GM21360 (cell line): ENCODE measurements at regions not wholly inside any gene's neighbourhood (a gene's known extent, or its start where the extent isn't known, plus 50 kb on each side); places are given as distances from the start of the nearest gene placed in this dataset.
"Not testable (repeated sequence)": the region's sequence is repeated elsewhere in the genome, so short reads cannot be mapped to it uniquely, and the experiment has no call there.

Experiments used
- ATAC-seq: cut with Tn5 transposase; IDR thresholded peaks from one replicate; pipeline ENCODE4 v1.9.1; 2021; ENCODE audit warnings: mild to moderate bottlenecking, moderate library complexity; ENCODE audit not compliant: unreplicated experiment

DNA sequence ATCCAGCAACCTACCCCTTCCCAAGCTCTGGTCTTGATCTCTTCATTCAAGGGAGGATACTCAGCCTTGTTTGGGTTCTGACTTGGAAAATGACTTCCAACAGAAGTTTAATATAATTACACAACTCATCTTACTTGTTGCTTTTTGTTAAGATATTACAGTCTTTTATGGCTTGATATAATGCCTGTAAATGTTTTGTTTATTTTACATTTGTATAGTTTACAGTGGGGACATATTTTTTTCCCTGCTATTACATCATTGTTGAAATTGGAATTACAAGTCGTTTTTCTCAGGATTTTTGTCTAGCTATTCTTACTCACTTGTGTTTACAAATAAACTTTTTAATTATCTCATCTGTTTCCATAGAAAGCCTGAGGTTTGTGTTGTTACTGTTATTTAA lies 436.0 kb downstream of the CNTNAP4 start:
- ATAC-seq, result no peak

DNA sequence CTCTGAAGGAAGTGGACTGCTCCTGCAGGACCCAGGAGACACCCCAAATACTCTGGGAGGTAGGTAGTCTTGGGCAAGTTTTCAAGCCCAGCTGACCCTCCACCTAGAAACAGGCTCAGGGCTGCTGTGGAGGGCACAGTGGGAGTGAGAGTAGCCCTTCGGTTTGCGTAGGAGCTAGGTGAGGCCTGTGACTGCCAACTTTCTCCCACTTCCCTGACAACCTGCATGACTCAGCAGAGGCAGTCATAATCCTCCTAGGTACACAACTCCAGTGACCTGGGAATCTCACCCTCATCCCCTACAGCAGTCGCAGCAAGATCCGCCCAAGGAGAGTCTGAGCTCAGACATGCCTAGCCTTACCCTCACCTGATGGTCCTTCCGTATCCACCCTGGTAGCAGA lies 439.1 kb downstream of the CNTNAP4 start:
- ATAC-seq, result not testable (repeated sequence)

DNA sequence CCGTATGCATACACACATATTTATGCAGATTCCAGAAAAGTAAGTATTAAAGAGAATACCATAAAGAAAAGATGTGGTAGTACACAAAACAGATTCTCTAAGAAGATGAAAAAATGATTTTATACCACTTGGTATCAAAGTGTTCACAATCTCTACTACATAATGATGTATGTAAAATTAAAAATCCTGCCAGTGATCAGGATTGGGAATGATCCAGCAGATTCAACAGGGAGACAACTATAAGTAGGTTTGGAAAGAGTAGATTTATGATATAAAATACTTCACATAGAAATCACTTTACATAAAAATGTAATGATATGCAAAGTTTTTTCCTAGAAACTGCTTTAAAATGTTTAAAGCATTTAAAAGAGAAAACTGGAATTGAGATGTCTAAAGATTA lies 447.0 kb downstream of the CNTNAP4 start:
- no peak for ATAC-seq

DNA sequence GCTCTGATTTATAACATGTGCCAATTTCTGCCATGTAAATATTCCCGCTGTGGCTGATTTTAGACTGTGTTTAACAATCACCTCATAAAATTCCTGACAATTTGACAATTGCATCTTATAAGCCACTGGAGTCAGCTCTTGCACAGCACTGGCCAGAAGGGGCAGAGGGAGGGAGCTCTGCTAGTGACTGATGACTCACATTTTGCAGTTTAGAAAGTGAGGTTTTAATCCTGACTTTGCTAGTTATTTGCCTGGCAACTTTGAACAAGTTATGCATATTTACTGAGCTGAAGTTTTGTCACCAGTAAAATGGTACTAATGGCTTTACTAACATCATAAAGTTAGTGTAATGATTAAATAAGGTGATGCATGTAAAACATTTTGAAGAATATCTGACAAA lies 452.3 kb downstream of the CNTNAP4 start:
- no peak for ATAC-seq

DNA sequence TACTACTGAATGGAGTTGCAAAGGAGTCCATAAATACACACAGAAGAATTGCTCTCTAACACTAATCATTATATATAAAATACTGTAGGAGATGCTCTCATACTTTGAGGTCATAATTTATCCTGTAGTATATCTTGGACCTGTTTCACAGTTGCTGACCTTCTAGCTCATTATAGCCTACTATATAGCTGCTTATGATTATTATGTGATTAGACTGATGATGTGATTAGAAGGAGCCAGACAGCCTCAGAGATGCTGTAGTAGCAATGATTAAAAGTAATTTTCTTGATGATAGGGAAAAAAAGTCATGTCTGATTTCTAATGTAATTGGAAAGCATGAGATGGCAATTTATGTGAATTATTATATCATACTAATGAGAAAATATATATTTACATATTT lies 455.7 kb downstream of the CNTNAP4 start:
- no peak for ATAC-seq

DNA sequence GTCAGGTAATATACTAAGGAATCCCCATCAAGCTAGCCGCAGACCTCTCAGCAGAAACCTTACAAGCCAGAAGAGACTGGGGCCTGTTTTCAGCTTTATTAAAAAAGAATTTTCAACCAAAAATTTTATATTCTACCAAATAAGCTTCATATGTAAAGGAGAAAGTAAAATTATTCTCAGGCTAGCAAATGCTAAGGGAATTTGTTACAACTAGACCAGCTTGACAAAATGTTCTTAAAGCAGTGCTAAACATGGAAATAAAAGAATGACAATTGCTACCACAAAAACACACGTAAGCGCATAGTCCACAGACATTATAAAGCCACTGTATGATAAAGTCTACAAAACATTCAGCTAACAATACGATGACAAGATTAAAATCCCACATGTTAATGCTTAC lies 449.4 kb upstream of the MON1B start:
- no peak for ATAC-seq

DNA sequence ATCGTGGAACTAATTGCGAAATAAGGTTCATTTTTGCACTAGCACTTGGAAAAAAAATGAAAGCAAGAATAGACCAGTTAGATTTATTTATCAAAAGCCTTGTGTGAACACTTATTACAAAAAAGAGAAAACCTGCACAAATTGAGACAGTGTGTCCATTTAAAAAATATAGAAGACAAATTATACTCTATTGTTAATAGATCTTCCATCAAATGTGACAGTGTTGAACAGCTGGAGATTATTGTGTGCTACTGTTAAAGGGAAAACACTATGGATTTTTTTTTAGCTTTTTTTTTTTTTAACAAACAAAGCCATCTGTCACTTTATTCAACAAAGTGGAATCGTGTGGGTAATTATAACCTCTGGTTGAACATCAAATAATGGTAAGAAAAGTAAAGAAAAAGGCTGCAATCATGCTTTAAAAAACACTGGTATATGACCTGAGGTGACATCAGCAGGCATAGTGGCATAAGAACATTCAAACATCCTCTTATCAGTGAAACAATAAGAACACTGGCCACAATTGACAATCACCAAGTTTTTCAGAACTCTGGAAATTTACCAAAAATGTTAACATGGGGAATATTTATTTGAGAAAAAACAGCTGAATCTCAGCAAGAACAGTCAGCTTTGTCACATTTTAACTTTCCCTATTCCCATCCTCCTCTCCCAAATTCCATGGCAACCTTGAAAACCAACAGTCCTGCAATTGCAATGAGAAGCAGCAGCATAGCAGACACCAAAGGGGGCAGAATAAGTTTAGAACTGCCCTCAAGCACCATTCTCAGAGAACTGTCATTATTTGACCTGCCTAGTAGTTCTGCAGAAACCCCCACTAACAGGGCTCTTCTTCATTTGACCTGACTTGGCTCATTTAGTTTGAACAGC lies 442.3 kb upstream of the MON1B start:
- no peak for ATAC-seq

DNA sequence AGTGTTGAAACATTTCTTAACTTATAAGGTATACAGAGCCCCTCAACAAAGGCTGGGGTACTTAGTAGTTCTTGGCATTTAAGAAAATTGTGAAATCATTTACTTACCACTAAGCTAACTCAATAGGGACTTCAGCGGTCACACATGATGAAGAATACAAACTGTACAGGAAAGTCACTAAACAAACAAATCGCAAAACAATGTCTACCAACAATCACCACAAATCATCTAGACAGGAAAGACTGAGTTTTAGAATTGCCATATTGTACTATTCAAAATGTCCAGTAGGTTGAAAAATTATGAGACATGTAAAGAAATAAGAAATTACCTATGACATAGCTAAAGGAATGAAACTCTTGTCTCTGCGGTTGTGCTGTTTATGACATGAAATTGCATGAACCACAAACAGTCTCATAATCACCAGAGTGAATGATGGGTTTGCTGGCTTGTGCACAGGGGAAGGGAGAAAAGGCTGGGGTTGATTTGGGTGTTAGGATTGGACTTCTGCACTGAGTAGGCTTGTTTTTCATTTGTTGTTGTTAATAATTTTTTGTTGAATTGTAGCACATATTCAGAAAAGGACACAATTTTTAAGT lies 441.1 kb upstream of the MON1B start:
- no peak for ATAC-seq

DNA sequence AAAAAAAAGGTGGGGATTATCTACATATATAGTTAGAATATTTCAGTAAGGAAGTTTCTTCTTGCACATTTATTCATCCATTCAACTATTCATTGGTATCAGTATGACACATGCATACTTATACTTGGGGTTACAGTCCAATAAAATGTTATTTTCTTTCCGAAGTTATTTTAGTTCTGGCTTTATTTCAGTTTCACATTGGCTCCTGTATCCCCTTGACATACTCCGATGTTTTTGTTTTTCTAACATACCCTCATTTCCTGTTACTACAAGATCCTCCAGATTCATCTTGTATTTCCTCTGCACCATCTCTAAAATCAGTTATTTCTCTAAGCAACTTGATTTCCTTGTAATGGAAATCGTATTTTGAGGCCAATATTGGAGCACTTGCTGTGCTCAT lies 435.5 kb upstream of the MON1B start:
- ATAC-seq, result no peak

DNA sequence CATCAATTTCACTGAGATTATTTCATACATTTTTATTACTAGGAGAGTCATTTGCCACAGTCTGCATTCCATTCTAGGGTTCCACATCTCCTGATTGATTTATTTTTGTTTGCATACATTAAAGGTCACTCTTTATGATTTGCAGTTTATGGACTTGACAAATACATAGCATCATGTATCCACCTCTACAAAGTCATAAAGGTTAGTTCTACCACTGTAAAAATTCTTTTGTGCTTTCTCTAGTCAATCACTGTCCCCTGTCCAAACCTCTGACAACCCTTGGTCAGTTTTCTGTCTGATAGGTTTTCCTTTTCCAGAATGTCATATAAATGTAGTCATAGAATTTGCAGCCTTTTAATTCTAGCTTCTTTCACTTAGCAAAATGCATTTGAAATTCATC lies 434.6 kb upstream of the MON1B start:
- ATAC-seq, result no peak

DNA sequence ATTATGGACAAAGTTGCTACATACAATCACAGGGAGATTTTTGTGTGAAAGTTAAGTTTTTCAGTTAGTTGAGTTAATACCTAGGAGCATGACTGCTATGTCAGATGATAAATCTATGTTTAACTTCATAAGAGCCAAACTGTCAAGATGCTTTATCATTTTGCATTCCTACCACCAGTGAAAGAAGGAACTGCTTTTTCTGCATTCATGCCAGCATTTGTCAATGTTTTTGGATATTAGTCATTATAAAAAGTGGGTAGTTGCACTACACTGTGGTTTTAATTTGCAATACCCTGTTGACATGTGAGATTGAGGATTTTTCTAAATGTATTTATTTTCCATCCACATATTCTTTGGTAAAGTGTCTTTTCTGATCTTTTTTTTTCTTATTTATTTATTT lies 434.0 kb upstream of the MON1B start:
- ATAC-seq, result no peak

DNA sequence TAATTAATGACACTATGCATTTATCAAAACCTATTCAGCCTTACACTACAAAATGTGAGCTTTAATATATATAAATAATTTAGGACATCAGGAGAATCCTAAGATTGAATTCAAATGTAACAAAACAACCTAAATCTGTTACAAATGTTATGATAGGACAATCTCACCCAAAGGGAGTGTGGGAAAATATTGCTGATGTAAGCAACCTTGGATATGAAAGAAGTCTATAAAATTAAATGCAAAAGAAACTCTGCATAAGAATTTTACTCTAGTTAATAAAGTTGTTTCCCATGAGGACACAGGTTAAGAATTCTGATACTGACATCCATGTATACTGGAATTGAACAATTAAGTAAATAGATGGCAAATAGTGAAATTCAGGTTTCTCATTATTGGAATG lies 424.5 kb upstream of the MON1B start:
- ATAC-seq, result no peak

DNA sequence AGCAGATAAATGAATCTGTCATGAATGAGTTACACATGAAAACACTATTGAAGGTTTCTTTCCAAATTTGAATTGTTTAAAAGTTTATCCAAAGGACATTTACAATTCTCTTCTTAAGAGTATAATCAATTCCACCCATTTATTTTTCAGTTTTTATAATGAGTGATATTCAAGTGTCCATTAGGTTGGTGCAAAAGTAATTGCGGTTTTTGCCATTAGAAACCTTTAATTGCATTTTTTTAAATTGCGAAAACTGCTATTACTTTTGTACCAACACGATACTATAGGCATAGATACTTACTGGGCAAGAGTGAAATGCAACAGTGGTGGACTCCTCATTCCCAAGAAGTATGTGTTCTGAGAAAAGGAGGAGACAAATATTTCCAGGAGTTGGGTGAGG lies 422.7 kb upstream of the MON1B start:
- ATAC-seq, result no peak

DNA sequence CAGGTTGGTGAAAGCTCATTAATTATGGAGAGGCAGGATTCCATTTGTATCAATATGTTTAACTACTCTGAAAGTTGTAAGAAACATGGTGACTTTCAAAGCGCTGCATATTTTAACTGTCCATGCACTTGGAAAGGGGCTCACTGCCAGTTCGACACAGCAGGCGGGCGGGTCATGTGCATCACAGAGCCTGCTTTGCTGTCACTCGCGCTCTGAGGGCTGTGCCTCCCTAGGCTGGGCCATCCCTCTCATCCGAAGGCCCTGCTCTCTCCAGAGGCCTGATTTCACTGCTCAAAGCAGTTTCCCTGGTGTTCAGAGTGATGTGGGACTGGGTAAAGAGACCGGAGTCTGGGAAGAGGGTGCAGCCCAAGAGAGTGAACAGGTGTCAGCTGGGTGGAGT lies 422.0 kb upstream of the MON1B start:
- no peak for ATAC-seq

DNA sequence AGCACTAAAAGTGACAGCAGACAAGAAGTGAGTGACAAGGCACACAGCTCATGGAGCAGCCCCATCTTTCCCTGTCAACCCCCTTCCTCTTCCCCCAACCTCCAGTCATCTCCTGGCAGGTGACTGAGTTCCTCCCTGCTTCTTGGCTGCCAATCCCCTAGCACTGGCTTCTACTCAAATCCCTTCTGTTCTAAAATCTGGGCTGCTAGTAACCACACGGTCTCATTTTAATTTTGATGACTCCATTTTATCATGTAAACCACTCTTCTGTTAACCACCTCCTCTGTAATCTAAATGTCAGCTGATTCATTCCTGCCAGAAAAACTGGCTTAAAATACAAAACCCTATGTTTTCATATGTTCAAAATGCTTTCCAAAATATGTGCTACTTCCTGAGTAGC lies 419.8 kb upstream of the MON1B start:
- ATAC-seq, result no peak

DNA sequence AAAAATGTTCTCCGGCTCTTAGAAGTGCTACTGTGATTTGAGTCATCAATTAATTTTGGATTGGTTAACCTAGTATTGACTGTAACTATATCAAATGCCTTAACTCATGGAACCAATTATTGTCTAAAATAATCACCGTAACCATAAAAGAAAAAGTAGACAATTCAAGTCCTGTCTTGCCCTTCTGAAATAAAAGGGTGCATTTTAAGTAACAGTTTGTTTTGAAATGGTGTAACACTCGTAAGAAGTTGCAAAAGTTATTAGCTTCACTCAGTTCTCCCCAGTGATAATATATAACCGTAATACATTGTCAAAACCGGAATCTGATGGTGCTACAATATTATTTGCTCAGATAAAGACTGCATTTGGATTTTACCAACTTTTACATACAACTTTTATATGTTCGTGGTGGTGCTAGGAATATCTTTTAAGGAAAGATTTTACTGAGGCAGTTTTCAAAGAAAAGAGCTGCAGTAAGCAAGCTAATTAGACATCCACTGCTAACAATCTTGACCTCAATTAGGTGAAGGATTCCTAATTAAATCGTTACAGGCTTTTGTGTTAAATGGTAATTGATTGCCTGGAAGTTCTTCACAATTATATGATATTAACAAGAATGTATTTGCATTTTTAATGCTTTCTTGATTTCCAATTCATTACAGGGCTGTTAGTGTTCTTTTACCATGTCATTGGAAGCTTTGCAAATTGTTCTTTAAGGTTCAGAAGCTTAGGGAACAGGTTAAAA lies 413.1 kb upstream of the MON1B start:
- no peak for ATAC-seq

DNA sequence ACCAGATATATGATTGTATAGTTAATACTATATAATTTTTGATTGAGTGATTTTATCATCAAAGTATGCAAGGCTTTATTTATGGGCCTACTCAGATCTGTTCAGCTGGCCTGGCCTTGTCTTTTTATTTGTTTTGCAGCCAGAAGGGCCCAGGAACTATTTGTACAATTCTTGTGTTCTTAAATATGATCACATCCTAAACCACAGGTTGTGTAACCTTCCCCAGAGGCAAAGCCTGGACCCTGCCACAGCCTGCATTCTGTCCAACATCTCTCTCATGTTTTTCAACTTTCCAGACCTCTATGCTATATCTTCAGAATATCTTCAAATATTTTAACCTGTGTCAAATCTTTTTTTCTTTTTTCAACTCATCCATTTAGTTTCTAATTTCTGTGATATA lies 410.4 kb upstream of the MON1B start:
- no peak for ATAC-seq

DNA sequence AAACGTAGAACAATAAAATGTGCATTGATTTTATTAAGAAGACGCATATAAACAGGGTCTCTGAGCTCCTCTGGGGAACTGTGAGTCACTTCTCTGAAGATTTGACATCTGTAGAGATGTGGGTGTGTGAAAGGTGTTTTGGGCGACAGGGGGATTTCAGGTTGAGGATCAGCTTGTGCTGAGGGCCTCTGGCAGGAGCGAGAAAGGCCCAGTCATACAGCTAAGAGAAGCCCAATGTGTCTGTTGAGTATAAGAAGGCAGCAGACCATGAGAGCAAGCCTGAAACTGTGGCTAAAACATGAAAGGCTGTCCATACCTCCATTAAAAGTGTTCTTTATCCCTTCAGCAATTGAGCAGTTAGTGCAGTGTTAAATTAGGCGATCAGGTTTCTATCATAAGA lies 406.5 kb upstream of the MON1B start:
- ATAC-seq, result no peak

DNA sequence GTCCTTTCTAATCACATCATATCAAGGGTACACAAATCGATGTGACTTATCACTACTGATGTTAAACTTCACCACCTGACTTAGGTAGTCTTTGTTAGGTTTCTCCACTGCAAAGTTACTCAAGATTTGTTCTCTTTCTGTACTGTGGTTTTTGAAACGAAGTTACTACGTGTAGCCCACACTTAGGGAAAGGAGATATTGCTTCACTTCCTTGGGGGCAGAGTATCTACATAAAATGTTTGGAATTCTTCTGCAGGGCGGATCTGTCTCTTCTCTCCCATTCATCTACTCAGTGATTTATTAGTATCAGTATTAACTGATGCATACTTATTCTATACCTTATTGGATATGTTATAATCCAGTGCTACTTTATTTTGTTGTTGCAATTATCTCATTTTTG lies 403.6 kb upstream of the MON1B start:
- ATAC-seq, result no peak

DNA sequence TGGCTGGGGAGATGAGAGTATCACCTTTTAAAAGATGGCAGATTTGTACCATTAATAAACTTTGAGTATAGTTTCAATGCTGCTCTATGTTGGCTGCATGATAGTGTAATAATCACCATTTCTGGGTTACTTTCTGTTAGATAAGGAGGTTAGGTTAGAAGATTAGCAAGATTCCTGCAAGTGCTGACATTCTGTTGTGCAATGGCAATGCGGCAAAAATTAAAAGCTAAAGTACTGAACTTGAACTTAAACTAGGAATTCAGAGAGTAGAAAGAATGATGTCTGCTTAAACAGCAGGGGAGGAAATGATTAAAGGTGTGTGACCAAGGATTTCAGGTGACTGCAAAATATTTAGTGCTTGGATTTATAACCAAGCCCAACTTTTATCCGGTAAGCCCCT lies 399.8 kb upstream of the MON1B start:
- ATAC-seq, result no peak

DNA sequence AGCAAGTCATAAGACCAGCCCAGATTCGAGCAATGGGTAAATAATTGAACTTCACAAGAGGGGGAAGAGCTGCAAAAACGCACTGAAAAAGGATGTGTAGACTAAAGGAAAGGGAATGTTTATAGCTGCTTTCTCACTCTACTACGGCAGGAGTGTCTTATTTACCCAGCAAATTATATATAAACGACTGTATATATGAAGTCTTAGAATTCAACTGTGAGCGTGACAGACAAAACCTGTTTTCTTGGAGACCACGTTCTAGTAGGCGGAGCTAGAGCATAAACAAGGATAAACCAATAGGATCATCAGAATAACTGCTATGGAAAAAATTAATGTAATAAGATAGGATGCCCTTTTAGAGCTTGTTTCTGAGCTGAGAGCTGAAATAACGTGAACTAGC lies 394.6 kb upstream of the MON1B start:
- no peak for ATAC-seq

DNA sequence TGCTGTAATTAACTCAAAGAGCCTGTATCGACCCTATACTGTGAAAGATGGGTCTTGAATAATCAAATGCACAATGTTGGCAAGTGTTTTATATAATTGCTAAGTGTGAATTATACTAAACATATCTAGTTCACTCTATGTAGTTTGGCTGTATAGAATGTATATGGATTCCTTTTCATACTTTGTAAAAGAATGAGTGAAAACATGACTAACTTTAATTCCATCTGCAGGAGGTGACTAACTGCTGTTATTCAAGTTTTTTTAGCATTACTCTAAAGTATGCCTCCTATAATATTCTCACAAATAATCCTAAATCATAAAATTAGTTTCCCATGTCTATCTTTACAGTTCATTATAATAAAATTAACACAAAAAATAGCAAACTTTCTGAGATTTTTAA lies 394.0 kb upstream of the MON1B start:
- ATAC-seq, result no peak
